Neural cell (in vitro differentiated cells): ENCODE measurements at regions not wholly inside any gene's neighbourhood (a gene's known extent, or its start where the extent isn't known, plus 50 kb on each side); places are given as distances from the start of the nearest gene placed in this dataset.

Experiments used
- CTCF ChIP-seq: fragments of 450-650 bp; IDR thresholded peaks from 2 replicates; pipeline ENCODE4 v1.5.1; 2014; ENCODE audit warnings: antibody characterized with exemption, mild to moderate bottlenecking, moderate library complexity; ENCODE audit not compliant: poor library complexity, severe bottlenecking
- EP300 ChIP-seq: fragments of 450-650 bp; conservative IDR thresholded peaks from 2 replicates; pipeline ENCODE4 v1.6.1; 2014; ENCODE audit warnings: antibody characterized with exemption, mild to moderate bottlenecking, moderate library complexity; ENCODE audit not compliant: poor library complexity, severe bottlenecking
- POLR2AphosphoS5 ChIP-seq: IDR thresholded peaks from 2 replicates; pipeline ENCODE4 v1.6.1; 2012
- REST ChIP-seq: IDR thresholded peaks from 2 replicates; pipeline ENCODE4 v1.6.1; 2012; ENCODE audit warnings: borderline replicate concordance
- TAF1 ChIP-seq: IDR thresholded peaks from 2 replicates; pipeline ENCODE4 v1.6.1; 2012; ENCODE audit warnings: low read depth

GRCh38 chr10:62636825-62637248, 167.7 kb upstream of the ADO start:
- TF ChIP-seq CTCF (no peak), POLR2AphosphoS5 (no peak), EP300 (no peak), REST (no peak), TAF1 (no peak)
